ENCODE measurements at regions not wholly inside any gene's neighbourhood (a gene's known extent, or its start where the extent isn't known, plus 50 kb on each side); places are given as distances from the start of the nearest gene placed in this dataset.

DNA sequence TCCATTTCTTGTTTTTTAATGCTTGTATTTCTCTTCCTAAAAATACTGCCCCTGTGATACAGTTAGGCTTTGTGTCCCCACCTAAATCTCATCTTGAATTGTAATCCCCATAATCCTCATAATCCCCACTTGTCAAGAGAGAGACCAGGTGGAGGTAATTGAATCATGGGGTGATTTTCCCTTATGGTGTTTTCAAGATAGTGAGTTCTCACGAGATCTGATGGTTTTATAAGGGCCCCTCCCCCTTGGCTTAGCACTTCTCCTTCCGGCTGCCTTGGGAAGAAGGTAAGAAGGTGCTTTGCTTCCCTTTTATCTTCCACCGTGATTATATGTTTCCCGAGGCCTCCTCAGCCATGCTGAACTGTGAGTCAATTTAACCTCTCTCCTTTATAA, 227.4 kb downstream of the MAN2A1 start:
- no peak for DNase-seq

DNA sequence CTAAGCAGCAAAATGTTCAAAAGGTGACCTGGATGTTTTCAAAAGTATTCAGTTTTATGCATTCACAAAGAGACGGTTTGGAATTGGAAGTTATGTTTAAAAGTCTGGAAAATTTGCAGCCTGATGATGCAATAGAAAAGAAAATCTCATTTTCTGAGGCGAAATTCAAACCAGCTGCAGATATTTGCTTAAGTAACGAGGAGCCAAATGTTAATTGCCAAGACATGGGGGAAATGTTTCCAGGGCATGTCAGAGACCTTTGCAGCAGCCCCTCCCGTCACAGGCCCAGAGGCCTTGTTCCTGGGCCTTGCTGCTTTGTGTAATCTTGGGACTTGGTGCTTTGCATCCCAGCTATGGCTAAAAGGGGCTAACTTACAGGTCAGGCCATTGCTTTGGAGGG, 228.2 kb downstream of the MAN2A1 start:
- no peak for DNase-seq

DNA sequence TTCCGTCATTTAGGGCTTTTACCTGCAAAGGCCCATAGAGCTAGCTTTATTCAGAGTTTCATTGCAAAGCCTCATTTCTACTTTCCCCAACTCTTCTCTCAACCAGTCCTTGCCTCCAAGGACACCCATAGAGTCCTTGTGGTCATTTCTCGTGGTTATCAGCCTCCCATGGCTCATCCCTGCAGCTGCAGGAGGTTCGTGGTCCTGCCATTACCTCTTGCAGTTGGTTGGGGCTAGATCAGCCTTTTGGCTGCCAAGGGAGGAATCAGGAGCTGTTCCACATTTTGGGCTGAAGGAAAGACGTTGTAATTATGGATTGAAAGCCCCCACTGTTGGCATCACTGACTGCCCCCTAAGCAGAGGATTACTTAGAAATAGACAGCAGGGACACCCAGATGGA, 231.0 kb downstream of the MAN2A1 start:
- no peak for DNase-seq

DNA sequence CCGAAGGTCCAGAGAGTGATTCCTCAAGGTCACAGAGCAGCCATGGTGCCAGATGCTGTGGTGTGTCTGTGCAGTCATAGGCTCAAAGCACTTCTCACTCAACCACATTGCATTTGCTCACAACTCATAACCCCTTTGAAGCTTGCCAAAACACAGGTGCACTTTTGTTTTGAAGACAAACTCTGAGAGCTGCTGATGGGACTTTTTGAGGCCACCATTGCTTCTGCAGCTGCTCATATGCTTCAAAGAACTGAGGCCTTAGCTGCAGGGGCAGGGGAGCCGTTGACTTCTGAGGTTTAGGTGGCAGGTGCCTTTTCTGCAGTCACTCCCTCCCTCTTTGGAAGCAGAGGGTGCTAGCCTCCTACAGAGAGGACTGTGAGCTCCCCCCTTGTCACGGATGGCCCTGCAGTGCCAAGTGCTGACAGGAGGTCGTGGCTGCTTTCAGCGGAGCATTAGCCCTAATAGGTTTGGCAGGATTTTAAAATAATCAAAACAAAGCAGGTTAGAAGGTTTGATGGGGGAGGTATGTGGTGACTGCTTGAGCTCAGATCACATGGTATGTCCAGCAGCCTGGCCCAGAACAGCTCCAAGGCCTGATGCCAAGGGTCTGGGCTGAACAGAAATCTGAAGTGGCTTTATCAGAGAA, 232.1 kb downstream of the MAN2A1 start:
- peak; percentile 58 for DNase-seq

DNA sequence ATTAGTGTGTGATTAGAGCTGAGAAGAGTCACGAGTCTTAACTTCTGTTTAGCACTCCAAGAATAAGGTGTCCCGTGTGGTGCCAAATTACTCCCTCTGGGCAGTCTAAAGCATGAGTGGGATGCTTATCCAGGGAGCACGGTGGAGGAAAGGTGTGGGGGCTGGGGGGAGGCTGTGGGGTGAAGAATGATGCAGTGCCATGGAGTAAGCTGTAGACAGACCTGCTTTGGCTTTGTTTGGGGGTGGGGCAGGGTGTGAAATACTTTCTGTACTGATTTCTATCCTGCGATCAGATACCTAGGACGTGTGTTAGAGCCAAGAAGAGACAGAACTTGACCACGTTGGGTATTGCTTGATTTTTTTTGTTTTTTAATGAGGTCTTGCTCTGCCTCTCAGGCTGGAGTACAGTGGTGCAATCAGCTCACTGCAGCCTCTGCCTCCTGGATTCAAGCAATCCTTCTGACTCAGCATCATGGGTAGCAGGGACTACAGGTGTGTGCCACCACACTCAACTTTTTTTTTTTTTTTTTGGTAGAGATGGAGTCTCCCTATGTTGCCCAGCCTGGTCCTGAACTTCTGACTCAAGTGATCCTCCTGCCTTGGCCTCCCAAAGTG, 232.8 kb downstream of the MAN2A1 start:
- no peak for DNase-seq

DNA sequence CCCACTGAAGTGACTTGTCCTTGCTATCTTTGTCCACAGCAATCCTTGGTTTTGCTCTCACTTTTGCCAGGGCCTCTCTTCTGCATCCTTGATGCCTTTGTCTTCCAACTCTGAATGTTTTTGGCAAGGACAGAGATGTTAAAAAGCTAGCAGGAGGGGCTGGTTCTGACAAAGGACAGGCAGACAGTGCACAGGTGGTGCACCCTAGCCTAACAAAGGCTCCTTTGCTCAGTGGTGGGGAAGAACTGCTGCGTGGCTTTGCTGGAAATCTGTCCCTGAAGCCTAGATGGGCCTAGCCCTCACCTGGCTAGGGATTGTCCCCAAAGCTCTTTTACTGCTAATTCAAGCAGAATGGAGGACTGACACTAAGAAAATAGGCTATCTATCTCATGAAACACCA, 233.5 kb downstream of the MAN2A1 start:
- DNase-seq: no peak

DNA sequence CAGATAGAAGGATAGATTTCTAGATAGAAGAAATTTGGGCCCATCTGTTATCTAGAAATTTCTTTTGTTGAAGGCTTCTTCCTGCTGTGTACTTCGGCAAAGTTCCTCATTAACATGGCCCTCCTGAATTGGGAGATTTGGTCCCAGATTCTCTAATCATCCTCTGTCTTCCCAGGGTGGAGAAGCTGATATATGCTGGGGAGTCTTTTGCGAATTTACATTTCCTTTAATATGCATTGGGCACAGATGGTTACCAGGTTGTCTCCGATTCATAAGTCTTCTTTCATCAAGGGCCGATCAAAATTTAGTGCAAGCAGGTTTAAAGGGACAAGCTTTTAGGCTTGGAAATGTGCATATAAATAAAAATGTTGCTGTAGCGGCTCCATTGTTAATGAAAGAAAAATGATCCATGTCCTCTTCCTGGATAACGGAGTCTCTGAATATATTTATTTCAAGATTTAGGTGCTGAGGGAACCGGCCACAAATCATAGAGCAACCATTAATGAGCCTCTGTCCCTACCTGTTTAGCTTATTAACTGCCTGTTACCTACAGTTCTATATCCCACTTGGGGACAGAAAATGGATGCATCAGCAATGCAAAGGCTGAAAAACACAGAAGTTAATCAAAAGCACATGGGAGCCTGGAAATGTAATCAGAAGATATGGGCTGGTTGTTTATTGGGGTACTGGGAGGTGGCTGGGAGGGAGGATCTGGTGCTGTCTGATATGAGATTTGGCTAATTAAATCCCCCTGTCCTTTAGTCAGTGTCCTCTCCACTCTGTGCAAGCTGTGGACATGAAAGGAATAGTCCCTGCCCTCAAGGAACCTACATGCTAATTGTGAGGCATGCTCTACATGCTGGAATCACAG, 234.7 kb downstream of the MAN2A1 start:
- no peak for DNase-seq

DNA sequence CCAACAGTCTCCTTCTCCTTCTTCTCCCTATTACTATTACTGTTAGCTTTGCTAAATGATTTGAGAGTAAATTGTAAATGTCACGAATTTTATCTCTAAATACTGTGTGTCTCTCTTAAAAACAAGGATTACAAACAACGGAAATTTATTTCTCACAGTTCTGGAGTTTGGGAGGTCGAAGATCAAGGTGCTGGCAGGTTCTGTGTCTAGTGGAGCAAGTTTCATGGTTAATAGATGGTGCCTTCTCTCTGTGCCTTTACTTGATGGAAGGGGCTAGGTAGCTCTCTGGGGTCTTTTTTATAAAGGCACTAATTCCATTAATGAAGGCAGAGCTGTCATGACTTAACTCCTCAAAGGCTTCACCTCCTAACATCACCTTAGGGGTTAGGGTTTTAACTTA, 237.9 kb downstream of the MAN2A1 start:
- DNase-seq: no peak

DNA sequence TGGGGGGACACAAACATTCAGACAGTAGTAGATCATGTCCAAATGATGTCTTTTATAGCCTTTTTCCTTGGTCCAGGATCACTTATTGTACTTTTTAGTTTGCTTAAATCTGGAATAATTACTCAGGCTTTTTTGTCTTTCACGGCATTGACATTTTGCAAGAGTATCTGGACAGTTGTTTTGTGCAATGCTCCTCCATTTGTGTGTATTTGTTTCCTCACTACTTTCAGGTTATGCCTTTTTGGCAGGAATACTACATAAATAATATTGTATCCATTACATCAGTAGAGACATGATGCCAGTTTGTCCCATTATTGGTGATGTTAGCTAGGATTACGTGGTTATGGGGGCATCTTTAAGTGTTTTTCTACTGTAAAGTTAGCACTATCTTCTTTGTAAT, 238.3 kb downstream of the MAN2A1 start:
- DNase-seq: no peak

DNA sequence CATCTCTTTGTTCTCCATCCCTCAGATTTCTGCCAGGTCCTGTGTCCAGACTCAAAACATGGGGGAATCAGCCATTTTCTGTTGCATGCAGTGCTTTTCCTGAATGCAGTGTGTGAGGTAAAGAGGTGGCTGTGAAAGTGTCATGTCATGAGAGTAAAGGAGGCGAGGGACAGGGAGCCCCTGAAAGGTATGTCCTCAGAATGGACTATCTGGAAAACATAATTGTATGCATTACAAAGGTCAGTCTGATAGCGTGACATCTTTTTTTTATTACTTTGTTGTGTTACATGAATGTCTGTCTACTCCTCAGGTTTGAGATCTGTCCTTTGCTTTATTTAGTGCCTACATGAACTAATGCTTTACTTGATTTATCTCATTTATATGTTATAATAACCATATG, 239.1 kb downstream of the MAN2A1 start:
- DNase-seq: no peak

DNA sequence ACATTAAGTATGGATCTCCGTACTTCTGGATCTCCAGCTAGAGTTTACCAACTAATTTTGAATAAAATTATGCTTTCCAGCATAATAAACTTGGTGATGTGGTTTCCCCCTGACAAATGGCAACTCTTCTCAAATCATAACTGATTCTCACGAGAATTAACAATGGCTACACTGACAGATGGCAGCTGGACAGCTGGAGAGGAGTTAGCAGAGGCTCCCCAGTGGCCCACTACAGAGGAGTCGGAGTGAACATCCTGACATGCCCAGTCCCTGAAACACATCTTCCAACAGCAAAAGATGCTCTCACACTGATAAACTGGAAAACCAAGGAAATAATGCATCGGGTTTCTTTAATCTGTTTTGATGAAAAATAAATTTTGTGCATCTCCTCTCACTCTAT, 239.6 kb downstream of the MAN2A1 start:
- no peak for DNase-seq

DNA sequence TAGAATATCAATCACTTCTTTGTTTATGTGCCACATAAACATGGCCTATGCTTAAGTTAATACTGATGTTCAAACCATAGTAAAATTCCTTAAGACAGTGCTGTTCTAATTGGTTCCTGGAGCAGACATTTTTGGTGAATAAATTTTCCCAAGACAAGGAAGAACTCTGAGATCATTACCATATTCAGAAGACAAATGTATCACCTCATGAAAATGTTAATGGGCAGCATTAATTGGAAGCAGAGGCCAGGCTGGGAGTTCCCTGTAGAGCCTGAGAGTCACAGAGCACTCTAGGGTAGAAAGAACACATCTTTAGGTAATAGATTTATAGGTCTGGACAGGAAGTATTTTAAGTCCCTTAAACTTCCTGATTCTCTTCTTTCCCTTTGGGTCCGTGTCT, 240.2 kb downstream of the MAN2A1 start:
- no peak for DNase-seq

DNA sequence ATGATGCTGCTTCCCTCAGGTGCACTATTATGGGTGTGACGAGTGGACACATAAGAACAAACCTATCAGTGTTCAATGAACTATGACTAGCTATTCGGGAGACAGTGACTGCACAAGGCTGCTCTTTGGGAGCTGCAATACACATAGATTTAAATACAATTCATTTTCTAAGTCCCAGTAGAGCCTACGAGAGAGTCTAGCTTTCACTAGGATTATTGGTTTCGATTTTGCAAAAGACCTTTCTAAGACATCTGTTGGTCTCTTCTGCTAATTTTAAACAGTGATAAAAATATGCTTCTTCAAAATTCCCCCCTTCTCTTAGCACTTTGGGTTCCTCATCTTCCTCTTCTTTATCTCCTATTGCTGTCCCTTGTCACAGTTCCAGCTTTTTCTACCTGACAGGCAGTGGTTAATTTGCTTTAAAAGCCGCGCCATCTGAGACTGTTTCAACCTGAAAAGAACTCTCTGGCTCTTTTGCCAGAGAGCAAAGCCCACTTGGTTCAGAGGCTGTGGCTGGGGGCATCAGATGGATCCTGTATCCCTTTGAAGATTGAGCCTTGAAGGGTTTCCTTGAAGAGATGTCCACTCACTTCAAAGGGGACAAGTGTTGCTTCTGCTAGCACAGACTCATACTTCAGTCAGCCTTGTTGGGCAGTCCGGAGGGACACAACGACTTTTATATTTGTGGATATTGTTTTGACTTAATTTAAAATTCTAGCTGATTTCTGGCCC, 241.5 kb downstream of the MAN2A1 start:
- DNase-seq: no peak

DNA sequence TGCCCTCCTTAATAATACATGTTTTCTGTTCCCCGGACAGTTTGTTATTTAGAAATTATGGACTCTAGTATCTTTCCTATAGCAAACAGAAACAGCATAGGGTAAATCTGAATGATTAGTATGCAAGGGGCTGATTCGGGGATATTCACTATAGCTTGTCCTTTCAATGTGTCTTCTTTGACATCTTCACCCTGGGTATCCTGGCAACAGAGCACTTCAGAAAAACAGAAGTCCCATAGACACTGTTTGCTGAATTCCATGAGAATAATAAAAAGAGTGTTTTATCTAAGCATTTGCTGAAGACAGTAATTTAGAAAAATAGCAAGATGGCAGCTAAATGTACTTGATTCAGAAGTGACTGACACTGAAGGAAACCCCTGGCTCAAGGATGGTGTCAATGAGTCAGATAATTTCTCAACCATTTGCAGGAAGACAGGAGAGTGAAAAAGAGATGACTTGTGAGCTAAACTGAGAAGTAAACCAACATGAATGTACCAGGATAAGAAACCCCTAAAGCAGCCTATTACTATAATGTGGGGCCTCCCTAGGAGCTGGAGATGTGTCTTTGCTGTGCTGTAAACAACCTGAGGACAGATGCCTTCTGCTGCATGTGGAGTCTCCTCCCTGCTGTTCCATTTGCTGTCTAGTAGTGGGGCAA, 246.2 kb downstream of the MAN2A1 start:
- no peak for DNase-seq

DNA sequence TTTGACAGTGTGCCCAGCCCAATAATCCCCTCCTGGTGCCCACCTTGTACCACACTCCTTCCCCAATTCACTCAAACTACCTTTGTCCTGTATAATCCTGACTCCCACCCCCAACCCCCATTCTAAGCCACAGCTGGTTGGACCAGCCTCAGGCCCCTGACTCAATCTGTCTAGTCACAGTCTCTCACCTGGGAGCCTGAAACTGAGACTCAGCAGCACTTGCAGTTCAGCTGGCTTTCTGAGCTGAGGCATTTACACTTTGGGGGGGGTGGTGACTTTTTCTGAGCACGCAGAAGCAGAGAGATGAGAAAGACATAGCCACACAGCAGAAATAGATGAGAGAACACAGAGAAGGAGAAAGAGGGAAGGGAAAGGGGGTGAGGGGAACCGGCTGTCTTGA, 247.3 kb downstream of the MAN2A1 start:
- DNase-seq: no peak

DNA sequence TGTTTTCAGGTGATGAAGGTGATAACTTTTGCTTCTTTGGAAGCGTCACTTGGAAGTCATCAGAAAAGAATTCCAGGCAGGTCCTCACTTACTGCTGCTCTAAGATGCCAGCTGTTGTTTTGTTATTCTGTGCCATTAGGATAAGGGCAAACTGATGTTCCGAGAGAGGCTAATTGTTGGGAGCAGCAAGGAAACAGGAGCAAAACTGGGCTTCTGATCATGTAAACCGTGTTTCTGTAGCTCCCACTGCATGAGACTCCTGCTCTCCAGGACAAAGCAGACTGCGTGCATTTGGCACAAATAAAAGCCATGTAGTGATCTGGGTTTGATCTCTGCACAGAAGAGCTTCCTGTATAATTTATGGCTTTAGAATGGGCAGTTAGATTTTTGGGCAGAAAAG, 248.2 kb downstream of the MAN2A1 start:
- no peak for DNase-seq

DNA sequence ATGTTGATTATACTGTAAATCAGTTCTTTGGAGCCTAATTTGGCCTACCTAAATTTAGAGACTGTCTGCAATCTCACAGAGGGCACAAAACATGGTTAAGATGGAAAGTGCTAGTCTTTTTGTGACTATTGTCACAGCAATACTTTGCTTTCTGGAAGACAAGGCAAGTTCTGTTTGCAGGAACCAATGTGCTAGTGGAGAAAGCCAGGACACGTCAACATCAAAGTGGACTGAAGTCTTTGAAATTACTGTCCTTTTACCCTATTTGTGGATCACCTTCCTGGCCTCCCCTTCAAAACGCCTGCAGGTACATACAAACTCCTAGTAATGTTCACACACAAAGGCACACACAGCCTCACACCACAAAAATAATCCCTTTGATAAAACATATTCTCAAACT, 248.7 kb downstream of the MAN2A1 start:
- no peak for DNase-seq

DNA sequence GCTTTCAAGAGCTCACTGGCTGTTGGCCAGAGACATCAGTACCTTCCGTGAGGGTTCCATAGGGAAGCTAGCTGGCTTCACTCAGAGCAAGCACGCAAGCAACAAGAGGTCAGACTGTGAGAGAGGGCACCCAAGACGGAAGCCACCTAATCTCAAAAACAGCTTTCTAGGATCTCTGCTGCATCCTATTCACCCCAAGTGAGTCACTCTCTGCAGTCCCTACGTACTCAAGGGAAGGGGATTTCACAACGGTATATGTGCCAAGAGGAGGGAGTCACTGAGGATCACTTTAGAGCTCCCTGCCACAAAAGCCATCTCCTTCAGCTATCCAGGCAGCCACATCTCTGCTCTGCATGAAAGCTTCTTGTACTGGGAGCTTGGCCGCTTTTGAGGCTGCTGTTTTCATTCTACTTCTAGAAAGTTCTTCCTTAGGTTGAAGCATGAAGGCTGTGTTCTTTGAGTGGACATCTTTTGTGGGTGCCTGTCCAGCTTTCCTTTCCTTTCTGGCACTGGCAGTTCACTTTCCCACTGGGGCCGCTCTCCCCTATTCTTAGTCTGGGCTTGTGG, 249.5 kb downstream of the MAN2A1 start:
- DNase-seq: no peak

DNA sequence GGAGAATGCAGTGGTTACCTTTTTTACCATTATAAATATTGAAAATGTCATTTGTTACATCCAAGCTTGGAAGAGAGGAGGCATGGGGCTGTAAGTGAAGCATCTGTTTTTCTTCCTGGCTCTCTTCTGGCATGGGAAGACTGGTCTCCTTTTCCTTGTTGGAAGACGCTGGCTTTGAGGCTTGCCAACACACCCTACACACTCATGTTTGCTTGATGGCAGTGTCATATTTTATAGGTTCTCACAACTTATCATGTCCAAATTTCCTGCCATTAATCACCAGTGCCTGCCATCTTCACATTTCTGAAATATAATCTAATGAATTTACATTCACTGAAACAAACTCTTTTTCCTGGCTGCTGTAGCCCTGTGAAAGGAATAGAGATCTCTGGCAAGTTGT, 252.9 kb downstream of the MAN2A1 start:
- no peak for DNase-seq

DNA sequence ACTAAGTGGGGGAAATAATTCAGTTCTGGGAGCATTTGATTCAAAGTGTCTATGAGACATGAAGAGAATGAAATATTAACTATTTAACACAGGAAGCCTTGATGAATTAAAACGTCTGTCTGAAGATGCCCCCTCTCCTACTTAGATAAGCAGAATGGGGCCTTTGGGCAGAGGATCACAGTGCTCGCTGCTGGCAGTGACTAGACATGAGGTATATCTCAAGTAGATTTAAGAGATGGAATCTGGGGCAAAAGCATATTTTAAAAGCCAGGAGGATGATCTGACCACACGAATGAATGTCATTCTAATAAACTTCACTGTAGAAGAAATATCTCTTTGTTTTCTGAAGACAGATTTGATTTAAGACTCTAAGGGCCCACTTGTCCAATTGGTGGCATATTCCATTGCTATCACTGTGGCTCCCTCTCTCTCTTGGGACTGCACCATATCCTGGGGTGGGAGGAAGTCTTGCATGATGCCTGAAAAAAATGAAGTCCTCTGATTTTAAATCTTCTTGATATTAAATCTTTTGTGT, 254.0 kb downstream of the MAN2A1 start:
- no peak for DNase-seq

DNA sequence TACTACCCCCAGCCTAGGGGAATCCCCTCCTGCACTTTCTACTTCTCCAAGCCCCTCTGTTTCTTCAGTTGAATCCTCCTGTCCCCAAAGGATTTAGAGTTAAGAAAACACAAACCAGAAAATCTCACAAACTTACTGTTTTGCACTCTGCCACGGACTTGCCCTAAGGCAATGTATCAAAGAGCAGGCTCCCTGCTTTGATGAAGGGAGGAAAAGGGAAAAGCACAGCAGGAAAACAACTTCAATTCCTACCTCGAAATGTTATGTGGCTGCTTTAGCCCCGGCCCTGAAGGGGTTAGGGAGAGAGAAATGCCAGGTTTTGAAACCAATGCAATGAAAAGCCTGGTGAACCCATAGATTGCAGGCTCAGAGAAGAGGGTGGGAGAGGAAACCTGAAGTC, 254.7 kb downstream of the MAN2A1 start:
- DNase-seq: no peak

DNA sequence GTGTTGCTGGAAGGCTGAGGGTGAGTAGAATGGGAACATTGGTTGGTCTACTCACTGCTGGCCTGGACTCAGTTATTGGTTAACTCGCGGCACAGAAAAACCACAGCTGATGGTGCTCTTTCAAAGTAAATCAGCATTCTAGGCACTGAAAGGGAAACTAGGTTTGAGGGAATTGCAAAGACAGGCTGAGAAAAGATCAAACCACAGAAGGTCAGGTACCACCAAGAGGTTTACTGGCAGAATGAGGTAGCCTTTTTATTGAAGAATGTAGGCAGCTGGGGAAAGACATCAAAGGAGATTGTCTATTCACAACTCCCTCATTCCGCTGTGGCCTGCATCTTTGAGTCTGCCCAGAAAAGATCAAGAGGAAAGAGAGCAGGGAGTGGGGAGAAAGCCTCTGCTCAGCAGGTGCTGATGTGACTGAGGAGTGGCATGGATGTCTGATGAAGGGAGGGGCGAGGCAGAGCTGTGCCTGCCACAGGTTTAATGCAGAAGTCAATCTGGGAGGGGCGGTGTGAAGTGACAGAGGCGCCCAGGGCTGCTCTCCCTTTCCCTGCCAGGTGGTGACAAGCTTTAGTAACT, 255.5 kb downstream of the MAN2A1 start:
- no peak for DNase-seq

Measured in NCI-H1092 (cell line).